GM19351 (cell line): ENCODE measurements at regions not wholly inside any gene's neighbourhood (a gene's known extent, or its start where the extent isn't known, plus 50 kb on each side); places are given as distances from the start of the nearest gene placed in this dataset.

Experiments used
- ATAC-seq: cut with Tn5 transposase; IDR thresholded peaks from one replicate; pipeline ENCODE4 v1.9.1; 2021; ENCODE audit warnings: mild to moderate bottlenecking, moderate library complexity; ENCODE audit not compliant: unreplicated experiment

- no peak for ATAC-seq
Measured at GRCh38 chr14:26987744-26988363, 390.0 kb upstream of the NOVA1 start.

- no peak for ATAC-seq
Measured at GRCh38 chr14:26990946-26991345, 393.1 kb upstream of the NOVA1 start.

DNA sequence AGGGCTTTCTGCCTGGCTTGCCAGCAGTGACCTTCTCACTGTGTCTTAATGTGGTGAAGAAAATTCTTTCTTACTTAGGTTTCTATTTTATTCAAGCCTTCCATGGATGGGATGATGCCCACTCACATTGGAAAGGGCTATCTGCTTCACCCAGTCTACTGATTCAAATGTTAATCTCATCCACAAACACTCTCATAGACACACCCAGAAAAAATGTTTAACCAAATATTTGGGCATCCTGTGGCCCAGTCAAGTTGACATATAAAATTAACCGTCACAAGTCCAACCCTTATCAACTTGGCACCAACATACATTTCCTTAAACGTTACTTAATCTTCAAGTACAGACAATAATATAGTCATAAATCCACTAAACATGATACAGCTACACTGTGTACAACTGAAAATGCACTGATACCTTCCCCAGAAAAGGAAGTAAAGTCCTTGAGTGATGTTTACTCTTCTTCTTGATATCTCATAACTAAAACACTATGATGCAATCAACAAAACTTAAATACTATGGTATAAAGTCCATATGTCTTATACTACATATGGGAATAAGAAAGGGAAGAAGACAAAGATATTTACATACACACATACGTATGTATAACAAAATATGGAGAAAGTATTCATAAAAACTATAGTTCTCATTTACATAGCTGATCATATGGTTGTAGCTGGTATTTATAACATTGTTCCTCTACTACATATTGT, 394.7 kb upstream of the NOVA1 start:
- ATAC-seq, result no peak

DNA sequence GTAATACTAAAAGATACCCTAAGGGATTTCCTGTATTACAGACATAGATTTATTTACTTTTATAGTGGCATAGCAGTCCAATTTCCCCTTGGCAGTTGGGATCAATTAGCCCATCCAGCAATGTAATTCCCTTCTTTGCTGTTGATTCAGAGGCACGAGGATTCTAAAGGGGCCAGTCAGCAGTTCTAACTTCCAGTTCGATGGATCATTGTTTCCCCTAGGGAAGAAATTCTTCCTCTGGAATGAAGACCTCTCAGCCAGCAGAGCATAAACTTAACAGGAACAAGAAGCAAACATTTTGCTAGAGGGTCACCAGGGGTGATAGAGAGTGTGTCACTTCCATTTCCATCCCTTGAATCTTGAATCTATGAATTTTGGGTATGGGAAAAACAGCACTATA, 395.7 kb upstream of the NOVA1 start:
- no peak for ATAC-seq

- no peak for ATAC-seq
Measured at GRCh38 chr14:26995301-26995700, 397.5 kb upstream of the NOVA1 start.

- ATAC-seq, result no peak
Measured at GRCh38 chr14:26996246-26996645, 398.4 kb upstream of the NOVA1 start.

- ATAC-seq, result no peak
Measured at GRCh38 chr14:27002179-27002578, 404.3 kb upstream of the NOVA1 start.

GRCh38 chr14:27006570-27006969, 408.7 kb upstream of the NOVA1 start:
- no peak for ATAC-seq

GRCh38 chr14:27008187-27008586, 410.4 kb upstream of the NOVA1 start:
- no peak for ATAC-seq

- no peak for ATAC-seq
Measured at GRCh38 chr14:27012641-27013040, 414.8 kb upstream of the NOVA1 start.

DNA sequence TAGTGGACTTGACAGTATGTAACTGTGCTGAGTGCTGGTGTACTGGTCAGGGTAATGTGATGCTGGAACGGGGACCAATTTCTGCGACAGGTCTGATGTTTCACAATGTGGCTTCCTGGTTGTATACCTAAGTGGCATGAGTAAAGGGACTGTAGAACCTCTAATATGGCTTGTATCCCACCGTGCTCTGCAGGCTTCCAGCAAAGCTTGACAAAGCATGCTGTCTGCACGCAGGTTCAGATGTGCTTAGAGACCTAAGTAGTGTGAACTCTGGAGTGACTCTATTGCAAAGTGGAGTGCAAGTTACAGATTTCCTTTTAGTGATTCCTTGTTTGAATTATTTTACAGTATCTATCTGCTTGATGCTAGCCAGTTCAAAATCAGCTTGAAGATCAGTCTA, 415.8 kb upstream of the NOVA1 start:
- no peak for ATAC-seq

- ATAC-seq, result no peak
Measured at GRCh38 chr14:27015065-27015464, 417.2 kb upstream of the NOVA1 start.

GRCh38 chr14:27025648-27026047, 427.8 kb upstream of the NOVA1 start:
- no peak for ATAC-seq

DNA sequence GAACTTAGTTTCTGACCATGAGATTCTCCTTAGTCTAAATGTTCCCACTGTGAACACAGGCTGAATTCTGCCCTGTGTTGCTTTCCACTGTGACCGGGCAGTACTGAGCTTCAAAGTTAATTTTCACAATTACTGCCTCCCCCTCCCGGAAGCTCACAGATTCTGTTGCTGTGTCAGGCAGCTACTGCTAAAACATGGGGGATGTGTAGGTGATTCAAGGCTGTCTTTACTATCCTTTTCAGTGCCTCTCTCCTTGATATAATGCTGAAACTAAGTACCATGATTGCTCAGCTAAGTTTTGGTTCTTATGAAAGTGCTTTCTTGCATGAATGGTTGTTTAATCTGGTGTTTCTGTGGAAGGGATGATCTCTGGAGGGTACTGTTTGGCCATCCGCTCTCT, 428.3 kb upstream of the NOVA1 start:
- ATAC-seq, result no peak

GRCh38 chr14:27040552-27040951, 442.7 kb upstream of the NOVA1 start:
- no peak for ATAC-seq

DNA sequence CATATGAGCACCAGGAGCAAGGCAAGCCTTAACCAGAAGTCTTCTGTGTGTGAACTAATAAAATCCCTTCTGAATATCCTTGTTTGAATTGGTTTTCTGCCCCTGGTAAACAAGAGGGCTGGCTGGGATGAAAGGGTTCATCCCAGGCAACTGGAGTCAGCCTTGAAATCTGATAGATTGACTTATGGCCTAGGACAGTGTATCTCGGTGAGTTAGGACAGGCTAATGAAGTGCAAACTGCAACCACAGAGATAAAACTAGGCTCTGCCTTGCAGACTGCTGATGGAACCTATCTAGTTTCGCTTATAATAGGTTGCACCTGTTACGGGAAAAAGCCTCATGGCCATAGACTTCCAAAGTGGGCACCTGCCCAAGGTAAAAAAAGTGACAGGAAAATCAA, 451.9 kb upstream of the NOVA1 start:
- no peak for ATAC-seq

GRCh38 chr14:27050208-27050607, 452.4 kb upstream of the NOVA1 start:
- no peak for ATAC-seq

DNA sequence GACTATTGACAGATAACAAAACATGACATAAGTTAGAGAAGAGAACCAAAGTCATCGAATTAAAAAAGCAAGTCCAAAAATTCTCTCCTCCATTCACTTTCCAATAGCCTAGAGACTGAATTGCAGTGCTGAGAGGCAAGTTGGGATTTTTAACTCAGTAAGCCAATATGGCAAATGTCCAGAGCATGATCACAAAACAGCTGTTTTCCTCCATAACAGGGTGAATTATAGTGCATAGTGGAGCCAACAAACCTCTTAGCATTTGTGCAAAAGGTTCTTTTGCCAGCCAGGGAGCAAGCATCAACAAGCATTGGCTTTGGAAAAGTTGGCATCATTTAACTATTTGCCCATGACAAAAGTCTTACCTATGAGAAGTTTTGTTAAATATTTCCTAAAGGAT, 458.8 kb upstream of the NOVA1 start:
- ATAC-seq, result no peak

DNA sequence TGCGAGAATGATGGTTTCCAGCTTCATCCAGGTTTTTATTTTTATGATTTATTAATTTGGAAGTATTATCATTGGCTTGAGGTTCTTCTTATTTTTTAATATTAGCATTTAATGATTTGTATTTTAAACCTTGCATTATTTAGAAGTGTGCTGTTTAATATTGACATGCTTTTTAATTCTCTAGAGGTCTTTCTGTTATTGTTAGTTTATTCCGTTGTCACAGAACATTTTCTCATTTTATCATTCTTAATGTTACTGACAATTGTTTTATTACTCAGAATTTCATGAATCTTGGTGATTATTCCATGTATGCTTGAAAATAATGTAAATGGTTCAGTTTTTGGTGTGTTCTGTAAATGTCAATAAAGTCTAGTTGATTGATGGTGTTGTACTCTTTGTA, 463.5 kb upstream of the NOVA1 start:
- ATAC-seq, result no peak

DNA sequence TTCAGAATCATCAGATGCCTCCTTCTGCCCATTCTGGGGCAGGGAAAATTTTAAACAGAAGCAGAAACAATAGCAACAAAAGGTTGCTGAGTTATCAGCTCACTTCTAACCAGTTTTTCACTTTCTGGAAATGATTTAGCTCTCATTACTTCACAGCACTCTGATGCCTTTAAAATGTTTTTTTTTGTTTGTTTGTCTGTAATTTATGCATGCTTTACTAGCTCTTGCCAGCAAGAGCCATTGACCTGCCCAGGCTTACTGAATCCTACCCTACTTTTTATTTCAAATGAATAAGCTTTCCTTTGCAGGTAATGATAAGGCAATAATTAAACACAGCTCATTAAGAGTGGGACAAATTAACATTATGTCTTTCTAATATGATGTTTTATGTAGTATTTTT, 466.1 kb upstream of the NOVA1 start:
- no peak for ATAC-seq

DNA sequence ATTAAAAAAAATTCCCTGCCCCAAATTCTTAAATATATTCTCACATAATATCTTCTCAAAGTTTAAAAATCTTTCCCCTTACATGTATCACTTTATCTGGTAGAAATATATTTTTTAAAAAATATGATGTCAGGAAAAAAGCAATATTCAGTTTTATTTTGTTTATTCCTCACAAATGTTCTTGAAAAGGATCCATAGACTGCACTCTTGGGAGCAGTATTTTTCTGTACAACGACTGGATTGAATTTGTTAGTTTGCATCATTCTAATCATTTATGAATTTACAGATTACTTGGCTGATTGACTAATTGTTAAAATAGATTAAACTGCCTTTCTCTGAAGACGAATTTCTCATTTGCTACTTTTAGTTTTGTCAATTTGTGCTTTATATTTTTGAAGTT, 468.1 kb upstream of the NOVA1 start:
- no peak for ATAC-seq

DNA sequence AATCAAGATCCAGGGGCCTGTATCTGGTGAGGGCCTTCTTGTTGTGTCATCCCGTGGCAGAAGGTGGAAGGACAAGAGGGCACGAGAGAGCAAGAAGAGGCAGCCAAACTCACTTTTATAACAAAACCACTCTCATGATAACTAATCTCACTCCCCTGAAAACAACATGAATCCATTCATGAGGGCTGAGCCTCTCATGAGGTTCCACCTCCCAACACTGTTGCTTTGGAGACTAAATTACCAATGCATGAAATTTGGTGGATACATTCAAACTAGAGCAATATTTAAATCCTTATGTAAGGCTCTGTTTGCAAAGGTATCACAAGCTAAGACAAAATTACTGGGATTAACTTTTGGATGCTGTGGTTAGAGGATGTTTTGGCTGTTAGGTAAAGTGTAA, 470.1 kb upstream of the NOVA1 start:
- ATAC-seq, result no peak

GRCh38 chr14:27072589-27072988, 474.8 kb upstream of the NOVA1 start:
- ATAC-seq, result no peak
